Activated naive CD4-positive, alpha-beta T cell (primary cell): ENCODE measurements at regions not wholly inside any gene's neighbourhood (a gene's known extent, or its start where the extent isn't known, plus 50 kb on each side); places are given as distances from the start of the nearest gene placed in this dataset.

Experiments
- DNase-seq, 4 experiments: peaks; one replicate each; lab custom pipeline; 2025; lab: John Stamatoyannopoulos, UW

DNA sequence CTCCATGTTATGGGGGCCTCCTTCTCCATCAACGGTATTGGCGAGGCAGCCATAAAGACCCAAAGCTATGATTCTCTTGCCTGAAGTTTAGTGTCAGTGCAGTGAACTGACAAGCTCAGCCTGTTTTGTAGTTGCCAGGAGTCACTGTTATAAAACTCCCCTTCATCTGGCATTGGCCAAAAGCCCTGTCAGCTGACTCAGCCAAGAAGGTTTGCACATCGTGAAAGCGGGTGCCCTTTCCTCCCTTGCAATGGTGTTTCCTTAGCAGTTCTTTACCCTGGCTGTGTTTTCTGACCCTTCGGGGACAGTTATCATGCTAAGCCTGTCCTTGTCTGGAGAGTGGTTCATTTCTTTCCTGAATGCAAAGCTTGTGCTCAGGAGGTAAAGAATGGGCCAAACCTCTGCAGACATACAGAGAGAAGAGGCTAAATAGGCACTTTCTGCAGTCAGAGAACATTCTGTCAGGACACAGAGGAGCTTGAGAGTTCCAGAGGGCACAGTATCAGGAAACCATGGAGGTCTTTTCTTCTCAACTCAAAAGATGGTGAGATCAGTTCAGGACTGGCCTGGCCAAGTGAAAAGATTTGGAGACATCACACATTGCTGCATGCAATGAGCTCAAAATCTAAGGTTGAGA is 414.2 kb downstream of the ZNF521 start:
- no peak for DNase-seq

- no peak for DNase-seq
Observed at GRCh38 chr18:24940416-24940815, 411.6 kb downstream of the ZNF521 start.

GRCh38 chr18:24941174-24941951 is 410.6 kb downstream of the ZNF521 start:
- no peak for DNase-seq

DNA sequence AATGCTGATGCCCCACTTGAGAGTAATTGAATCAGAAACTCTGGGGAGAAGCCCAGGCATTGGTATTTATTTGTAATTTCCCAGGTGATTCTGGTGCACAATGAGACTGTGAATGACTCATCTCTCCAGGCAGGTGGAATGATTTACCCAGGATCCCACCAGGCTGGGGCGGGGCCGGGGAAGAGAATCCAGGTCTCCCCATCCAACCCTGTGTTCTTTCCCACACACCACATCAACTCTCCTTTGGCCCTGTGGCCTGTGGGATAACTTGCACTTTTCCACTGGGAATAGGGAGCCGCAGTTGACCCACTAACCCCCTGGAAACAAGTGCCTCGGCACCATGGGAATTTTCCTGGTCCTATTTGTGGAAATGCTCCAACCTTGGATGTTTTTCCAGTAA is 409.8 kb downstream of the ZNF521 start:
- DNase-seq: no peak

GRCh38 chr18:24947521-24948305 is 404.3 kb downstream of the ZNF521 start:
- no peak for DNase-seq

DNA sequence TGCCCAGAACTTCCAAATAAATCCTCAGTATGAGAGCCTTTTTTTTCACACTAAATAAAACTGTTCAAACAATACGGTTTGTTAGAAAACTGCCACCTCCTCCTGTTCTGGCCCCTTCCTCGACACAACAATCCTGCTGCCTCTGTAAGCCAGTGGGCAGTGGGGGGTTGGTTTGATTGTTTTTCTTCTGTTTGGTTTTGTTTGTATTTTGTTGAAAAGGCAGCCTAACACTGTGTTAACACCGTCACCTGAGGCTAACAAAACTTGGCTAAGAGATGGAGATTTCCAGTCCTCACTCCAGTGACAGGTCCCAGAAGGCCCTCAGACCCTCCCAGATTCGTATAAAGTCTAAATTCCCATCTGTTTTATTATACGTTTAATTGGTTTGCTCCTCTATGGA is 402.1 kb downstream of the ZNF521 start:
- no peak for DNase-seq

- no peak for DNase-seq
Observed at GRCh38 chr18:24954341-24954740, 397.6 kb downstream of the ZNF521 start.

- no peak for DNase-seq
Observed at GRCh38 chr18:24958001-24958400, 394.0 kb downstream of the ZNF521 start.

DNA sequence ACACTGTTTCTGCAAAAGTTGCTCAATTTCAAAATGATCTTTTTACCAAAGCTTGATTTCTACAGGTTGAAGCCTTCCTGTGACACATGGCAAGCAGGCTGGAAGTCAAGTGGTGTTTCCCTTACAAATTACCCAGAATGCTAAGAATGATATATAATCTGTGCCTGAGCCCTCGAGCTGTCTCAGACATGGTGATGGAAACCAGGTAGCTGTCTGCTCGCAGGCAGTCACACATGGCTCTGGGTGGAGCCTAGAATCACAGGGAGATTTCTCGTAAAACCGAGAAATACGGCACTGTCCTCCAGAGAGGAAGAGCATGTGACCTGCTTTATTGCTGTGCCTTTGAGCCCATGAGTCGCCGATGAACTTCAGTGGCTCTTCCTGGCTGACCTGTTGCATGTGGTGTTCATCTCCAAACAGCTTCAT is 392.9 kb downstream of the ZNF521 start:
- no peak for DNase-seq

DNA sequence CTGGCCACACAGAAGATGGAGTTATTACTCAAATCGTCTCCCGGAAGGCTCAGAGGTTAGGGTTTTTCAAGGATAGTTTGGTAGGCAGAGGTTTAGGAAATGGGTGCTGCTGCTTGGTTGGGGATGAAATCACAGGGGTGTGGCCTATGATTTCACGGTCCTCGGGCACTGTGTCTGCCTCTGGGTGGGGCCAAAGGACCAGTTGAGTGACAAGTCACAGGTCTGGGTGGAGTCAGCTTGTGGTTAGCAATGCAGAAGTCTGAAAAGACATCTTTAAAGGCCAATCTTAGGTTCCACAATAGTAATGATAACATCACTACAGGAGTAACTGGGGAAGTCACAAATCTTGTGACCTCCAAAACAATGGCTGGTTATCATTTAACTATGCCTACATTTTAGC is 387.8 kb downstream of the ZNF521 start:
- DNase-seq: no peak

DNA sequence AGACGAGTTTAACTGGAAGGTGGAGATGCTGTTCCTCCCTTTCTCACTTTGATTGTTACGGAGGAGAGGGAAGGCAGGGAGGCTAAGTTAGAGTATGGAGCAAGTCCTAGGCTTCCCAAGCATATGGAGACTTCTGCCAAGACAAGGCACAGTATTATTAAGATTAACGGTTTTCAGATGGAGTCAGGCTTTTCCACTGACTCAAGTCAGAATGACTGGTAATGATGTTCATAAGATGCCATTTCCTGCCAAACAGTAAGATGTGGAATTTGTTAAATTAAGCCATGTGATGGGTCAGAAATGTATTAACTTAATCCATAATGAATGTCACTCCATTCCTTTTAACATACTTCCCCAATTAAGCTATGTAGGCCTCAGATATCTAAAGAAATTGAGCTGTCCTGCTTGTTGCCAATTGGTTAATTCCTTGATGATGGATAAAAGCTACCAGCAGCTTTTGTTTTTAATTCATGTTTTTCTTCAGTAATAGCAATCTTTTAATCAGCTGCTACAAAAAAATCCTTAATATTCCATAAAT is 383.7 kb downstream of the ZNF521 start:
- no peak for DNase-seq

DNA sequence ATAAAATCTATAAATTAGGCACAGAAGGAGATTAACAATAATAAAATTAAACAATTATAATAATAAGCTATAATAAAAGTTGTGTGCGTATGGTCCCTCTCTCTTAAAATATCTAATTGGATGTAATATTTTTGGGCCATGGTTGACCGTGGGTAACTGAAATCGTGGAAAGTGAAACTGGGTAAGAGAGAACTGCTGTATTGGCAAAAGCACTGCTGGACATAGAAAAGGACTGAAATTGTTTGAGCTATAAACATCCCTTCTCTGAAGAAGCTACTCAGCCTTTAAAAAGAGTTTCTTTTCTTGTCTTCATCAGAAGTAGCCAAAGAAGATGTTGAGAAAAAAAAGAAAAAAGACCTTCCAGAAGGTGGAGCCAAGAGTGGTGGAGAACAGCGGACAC is 379.4 kb downstream of the ZNF521 start:
- no peak for DNase-seq

- DNase-seq: no peak
Observed at GRCh38 chr18:24974431-24974830, 377.5 kb downstream of the ZNF521 start.

DNA sequence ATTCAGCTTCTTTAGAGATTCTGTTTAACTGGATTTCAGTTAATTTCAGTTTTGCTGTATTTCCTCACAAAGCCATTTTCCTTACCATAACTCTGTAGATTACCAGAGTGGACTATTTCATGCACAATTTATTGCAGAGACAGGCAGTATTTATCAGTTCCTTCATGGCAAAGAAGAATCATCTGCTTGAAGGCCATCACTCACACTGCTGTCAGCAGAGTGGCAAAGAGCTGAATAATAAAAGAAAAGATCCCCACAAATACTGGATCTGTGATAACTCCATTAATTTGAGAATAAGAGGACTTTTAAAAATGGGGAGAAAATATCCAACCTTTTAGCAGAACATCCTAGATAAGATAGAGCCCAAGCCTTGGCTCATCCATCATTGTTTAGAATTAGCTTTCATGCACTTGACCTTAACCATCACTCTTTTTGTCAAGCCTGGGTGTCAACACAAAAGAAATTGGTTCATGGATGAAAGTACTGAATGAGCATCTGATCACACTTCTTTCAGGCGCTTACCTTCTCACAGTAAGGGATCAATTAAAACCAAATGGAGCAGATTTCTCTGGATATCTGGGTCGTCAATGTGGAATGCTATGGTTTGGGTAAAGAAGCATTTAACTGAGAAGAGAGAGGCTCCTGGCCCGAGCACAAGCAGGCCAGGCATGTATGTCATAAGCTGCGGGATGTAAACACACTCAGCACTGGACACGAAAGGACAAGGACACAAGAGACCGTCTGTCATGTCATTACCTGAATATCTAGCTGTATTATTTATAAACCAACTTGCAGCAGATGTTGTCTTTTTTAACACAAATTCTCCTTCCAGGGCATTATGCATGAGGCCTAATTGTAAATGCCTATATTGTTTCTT is 376.2 kb downstream of the ZNF521 start:
- no peak for DNase-seq

- DNase-seq: no peak
Observed at GRCh38 chr18:24976502-24976901, 375.5 kb downstream of the ZNF521 start.

GRCh38 chr18:24979235-24979634 is 372.7 kb downstream of the ZNF521 start:
- DNase-seq: no peak

GRCh38 chr18:24982831-24983230 is 369.1 kb downstream of the ZNF521 start:
- DNase-seq: no peak

- no peak for DNase-seq
Observed at GRCh38 chr18:24983566-24984139, 368.3 kb downstream of the ZNF521 start.

- no peak for DNase-seq
Observed at GRCh38 chr18:24985586-24985985, 366.4 kb downstream of the ZNF521 start.

DNA sequence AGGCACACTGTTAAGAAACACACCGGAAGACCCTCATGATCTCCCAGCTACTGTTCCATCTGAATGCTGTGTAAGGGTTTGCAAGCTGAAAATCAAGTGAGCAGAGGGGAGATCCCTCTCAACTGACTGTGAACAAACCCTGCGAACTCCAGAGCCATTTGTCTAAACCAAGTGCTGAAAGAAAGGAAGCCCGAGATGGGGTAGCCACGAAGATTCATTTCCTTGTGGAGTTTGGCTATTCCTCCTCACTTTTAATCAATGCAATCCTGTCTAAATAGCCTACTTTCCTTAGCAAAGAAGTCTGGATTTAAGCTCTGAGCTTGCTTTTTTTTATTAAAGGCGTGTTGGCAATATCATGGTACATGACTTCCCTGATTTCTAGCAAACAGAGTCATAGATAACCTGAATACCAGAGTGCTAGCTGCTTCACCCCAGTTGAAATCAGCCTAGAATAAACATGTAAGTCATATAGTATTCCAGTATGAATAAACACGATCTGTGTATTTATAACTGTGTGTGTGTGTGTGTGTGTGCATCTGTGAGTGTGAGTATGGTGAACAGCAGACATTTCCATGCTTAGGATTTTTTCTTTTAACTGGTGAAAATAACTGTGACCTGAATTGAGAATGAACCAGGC is 365.2 kb downstream of the ZNF521 start:
- no peak for DNase-seq
